ENCODE measurements at regions not wholly inside any gene's neighbourhood (a gene's known extent, or its start where the extent isn't known, plus 50 kb on each side); places are given as distances from the start of the nearest gene placed in this dataset.

- TF ChIP-seq, protein P1, sequence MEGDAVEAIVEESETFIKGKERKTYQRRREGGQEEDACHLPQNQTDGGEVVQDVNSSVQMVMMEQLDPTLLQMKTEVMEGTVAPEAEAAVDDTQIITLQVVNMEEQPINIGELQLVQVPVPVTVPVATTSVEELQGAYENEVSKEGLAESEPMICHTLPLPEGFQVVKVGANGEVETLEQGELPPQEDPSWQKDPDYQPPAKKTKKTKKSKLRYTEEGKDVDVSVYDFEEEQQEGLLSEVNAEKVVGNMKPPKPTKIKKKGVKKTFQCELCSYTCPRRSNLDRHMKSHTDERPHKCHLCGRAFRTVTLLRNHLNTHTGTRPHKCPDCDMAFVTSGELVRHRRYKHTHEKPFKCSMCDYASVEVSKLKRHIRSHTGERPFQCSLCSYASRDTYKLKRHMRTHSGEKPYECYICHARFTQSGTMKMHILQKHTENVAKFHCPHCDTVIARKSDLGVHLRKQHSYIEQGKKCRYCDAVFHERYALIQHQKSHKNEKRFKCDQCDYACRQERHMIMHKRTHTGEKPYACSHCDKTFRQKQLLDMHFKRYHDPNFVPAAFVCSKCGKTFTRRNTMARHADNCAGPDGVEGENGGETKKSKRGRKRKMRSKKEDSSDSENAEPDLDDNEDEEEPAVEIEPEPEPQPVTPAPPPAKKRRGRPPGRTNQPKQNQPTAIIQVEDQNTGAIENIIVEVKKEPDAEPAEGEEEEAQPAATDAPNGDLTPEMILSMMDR (conservative IDR thresholded peaks at IDR 0.05): no peak
- H2BK120ac ChIP-seq (ENCODE audit: low read depth, low read length, poor library complexity, severe bottlenecking): no peak overlapping the region
- no peak overlapping the region for H3K4me3 Mint-ChIP-seq
- H4K5ac ChIP-seq (ENCODE audit: insufficient read length, low read depth, low read length): no peak overlapping the region
- H3K9me3 ChIP-seq (ENCODE audit: control insufficient read depth, low read depth, low read length): no peaks in the 10 kb centered on the region
- no peak overlapping the region for H4K91ac ChIP-seq (ENCODE audit: insufficient read length, low read depth, low read length)
- no peak overlapping the region for H2BK12ac ChIP-seq (ENCODE audit: insufficient read length, low read depth, low read length)
- H3K27ac Mint-ChIP-seq: peak overlapping the region in 2 of 3 experiments; percentile 17 to 90; a peak in 1 of 7 replicates
- H4K8ac ChIP-seq (replicated peaks; ENCODE audit: insufficient read length, low read depth, low read length): no peak overlapping the region
- peak; percentile 33 for DNase-seq
- no peak overlapping the region for H2AK5ac ChIP-seq (ENCODE audit: insufficient read length, low read length)
- H3K56ac ChIP-seq (ENCODE audit: insufficient read length, low read depth, low read length): no peak overlapping the region
- no peaks in the 10 kb centered on the region for H3K79me1 ChIP-seq (ENCODE audit: insufficient read depth, low read depth, low read length, poor library complexity, severe bottlenecking)
- H3K27me3 Mint-ChIP-seq (ENCODE audit: low read depth): no peaks in the 10 kb centered on the region
- no peaks in the 10 kb centered on the region for H3K23me2 ChIP-seq (ENCODE audit: insufficient read length, low read depth, low read length, poor library complexity, severe bottlenecking)
- no CpG with 5 or more reads among the region's 3 CpGs for WGBS (ENCODE audit: extremely low coverage, insufficient read length, low lambda C conversion rate)
- peaks cover 14 to 18% of the 10 kb centered on the region in 2 experiments for H3K4me1 Mint-ChIP-seq
- H3K14ac ChIP-seq (ENCODE audit: insufficient read depth, low read length): no peak overlapping the region
- no peak overlapping the region for H2BK15ac ChIP-seq (ENCODE audit: low read depth, low read length)
- no peak overlapping the region for H3K18ac ChIP-seq (ENCODE audit: insufficient read length, low read depth, low read length)
- H3K4me1 ChIP-seq (ENCODE audit: insufficient read depth, low read length): no peaks in the 10 kb centered on the region
- H2BK5ac ChIP-seq (ENCODE audit: insufficient read length, low read length): no peak overlapping the region
- H3K27ac ChIP-seq (ENCODE audit: insufficient read length, low read depth, low read length): no peak overlapping the region
- no peaks in the 10 kb centered on the region for H3K9me3 Mint-ChIP-seq
- H3T11ph ChIP-seq (ENCODE audit: low read length): no peak overlapping the region
- no peak overlapping the region for H3K9ac ChIP-seq (ENCODE audit: extremely low read depth, insufficient read length, low read length)
- no peak overlapping the region for H3K4me2 ChIP-seq (ENCODE audit: insufficient read depth, insufficient read length, low read length)
- no peak overlapping the region for H2BK20ac ChIP-seq (ENCODE audit: low read depth, low read length, poor library complexity, severe bottlenecking)
- no peaks in the 10 kb centered on the region for H4K20me1 ChIP-seq (ENCODE audit: control insufficient read depth, insufficient read depth, insufficient read length)
- no peak overlapping the region for H3K4ac ChIP-seq (ENCODE audit: low read depth, low read length)
- H3K79me2 ChIP-seq (ENCODE audit: insufficient read depth, low read length): no peaks in the 10 kb centered on the region
- H3K23ac ChIP-seq (ENCODE audit: insufficient read length, low read depth, low read length): no peak overlapping the region
- H2AFZ ChIP-seq (ENCODE audit: low read length): no peak overlapping the region
- no peaks in the 10 kb centered on the region for H3K27me3 ChIP-seq (ENCODE audit: insufficient read depth, low read length)
- no peaks in the 10 kb centered on the region for H3K36me3 Mint-ChIP-seq (ENCODE audit: insufficient read depth in 1 of 3, low read depth in 3 of 3)
Observed at GRCh38 chr11:92632495-92632894, 337.0 kb upstream of the MTNR1B start.
